GM12878 (cell line): ENCODE measurements at regions not wholly inside any gene's neighbourhood (a gene's known extent, or its start where the extent isn't known, plus 50 kb on each side); places are given as distances from the start of the nearest gene placed in this dataset.

Source experiments
- ATAC-seq: fragments of 200-7000 bp; cut with Tn5 transposase; 3 replicates; pipeline ENCODE4 v1.9.1; 2020; ENCODE audit warnings: mild to moderate bottlenecking, moderate library complexity
- BruUV-seq: library from RNA; stranded (reverse); fragments of 400-500 nt; replicated peaks from 2 replicates; lab custom pipeline; 2021; lab: Mats Ljungman, UMichigan
- CTCF ChIA-PET: fragments of 300-600 bp; sonication (Branson Sonifier 250); formaldehyde crosslinking; extraction: SDS; loops from one replicate; lab custom pipeline; 2021; ENCODE audit warnings: inconsistent platforms; lab: Yijun Ruan, JAX
- POLR2A ChIA-PET: fragments of 350-600 bp; formaldehyde crosslinking; extraction: SDS; loops from one replicate; lab custom pipeline; 2021; ENCODE audit warnings: inconsistent platforms; lab: Charles Lee
- RAD21 ChIA-PET: fragments of 300-600 bp; sonication (Branson Sonifier 250); formaldehyde crosslinking; loops from one replicate; lab custom pipeline; 2023; ENCODE audit warnings: antibody characterized with exemption; ENCODE audit not compliant: unreplicated experiment; lab: Charles Lee
- SMC1A ChIA-PET: fragments of 300-600 bp; sonication (Branson Sonifier 250); formaldehyde crosslinking; loops from one replicate; lab custom pipeline; 2023; ENCODE audit not compliant: unreplicated experiment, uncharacterized antibody; lab: Charles Lee
- DNase-seq: peaks from one replicate; pipeline ENCODE4 v3.0.0-alpha.2; 2011; ENCODE audit warnings: low read depth, low spot score
- FAIRE-seq: peaks from 3 replicates; lab custom pipeline; 2011; peaks lifted over from hg19 to GRCh38; lab: Jason Lieb, UNC
- H2AFZ ChIP-seq: 2 replicates; pipeline ENCODE4 v1.6.0; 2011; ENCODE audit warnings: low read depth, low read length, control low read depth; ENCODE audit not compliant: control insufficient read depth
- H3K27ac ChIP-seq: 2 replicates; pipeline ENCODE4 v1.5.1; 2011; ENCODE audit warnings: control low read depth; ENCODE audit not compliant: control insufficient read depth, insufficient read depth
- H3K27me3 ChIP-seq, 2 experiments: replicated peaks in 1 of 2; 2 replicates each; pipeline versions ENCODE4 v1.6.0 to v1.6.1; 2011; ENCODE audit warnings: low read length in 1 of 2; ENCODE audit not compliant: control insufficient read depth in 2 of 2, insufficient read depth in 2 of 2
- H3K36me3 ChIP-seq, 2 experiments: 2 replicates each; pipeline ENCODE4 v1.5.1; 2011; ENCODE audit warnings: low read length in 1 of 2; ENCODE audit not compliant: control insufficient read depth in 2 of 2, insufficient read depth in 2 of 2
- H3K4me1 ChIP-seq: 2 replicates; pipeline ENCODE4 v1.6.1; 2011; ENCODE audit warnings: mild to moderate bottlenecking, low read length, moderate library complexity, mixed read lengths; ENCODE audit not compliant: control insufficient read depth, insufficient read depth
- H3K4me2 ChIP-seq: 2 replicates; pipeline ENCODE4 v1.6.0; 2011; ENCODE audit warnings: control low read depth; ENCODE audit not compliant: control insufficient read depth, insufficient read depth
- H3K4me3 ChIP-seq: fragments of 200-600 bp; sonication (generic); 2 replicates; pipeline ENCODE4 v1.5.1; 2016
- H3K79me2 ChIP-seq: 2 replicates; pipeline ENCODE4 v1.6.0; 2011; ENCODE audit warnings: low read length; ENCODE audit not compliant: control insufficient read depth, insufficient read depth
- H3K9ac ChIP-seq: 2 replicates; pipeline ENCODE4 v1.8.0; 2011; ENCODE audit warnings: low read length, control low read depth, mixed read lengths; ENCODE audit not compliant: control insufficient read depth, insufficient read depth
- H3K9me3 ChIP-seq: replicated peaks from 3 replicates; pipeline ENCODE4 v1.5.1; 2011; ENCODE audit warnings: mild to moderate bottlenecking, low read length; ENCODE audit not compliant: control insufficient read depth, insufficient read depth
- H4K20me1 ChIP-seq: 2 replicates; pipeline ENCODE4 v1.6.0; 2011; ENCODE audit not compliant: control insufficient read depth, insufficient read depth
- BCL11A ChIP-seq: IDR thresholded peaks from 2 replicates; pipeline ENCODE4 v1.6.1; 2011; ENCODE audit warnings: low read depth, low read length
- EP300 ChIP-seq, 2 experiments: fragments of 150-350 bp in 1 of 2; IDR thresholded peaks; 2 replicates each; pipeline ENCODE4 v1.6.1; 2011 to 2012; ENCODE audit warnings: low read depth in 2 of 2, low read length in 2 of 2, borderline replicate concordance in 1 of 2, improper control_type of control experiment in 1 of 2, inconsistent platforms in 1 of 2; ENCODE audit not compliant: control insufficient read depth in 1 of 2
- IKZF2 ChIP-seq, 2 experiments: fragments of 450-650 bp; IDR thresholded peaks; 2 replicates each; pipeline ENCODE4 v1.6.1; 2017; ENCODE audit warnings: mild to moderate bottlenecking in 2 of 2, moderate library complexity in 2 of 2
- IRF4 ChIP-seq: IDR thresholded peaks from 2 replicates; pipeline ENCODE4 v1.6.1; 2011; ENCODE audit warnings: low read depth, low read length
- MEF2B ChIP-seq: fragments of 450-650 bp; IDR thresholded peaks from 2 replicates; pipeline ENCODE4 v1.6.1; 2018; ENCODE audit warnings: mild to moderate bottlenecking, moderate library complexity; ENCODE audit not compliant: partially characterized antibody, poor library complexity, severe bottlenecking
- MTA2 ChIP-seq: fragments of 450-650 bp; IDR thresholded peaks from 2 replicates; pipeline ENCODE4 v1.6.1; 2016; ENCODE audit warnings: low read depth, mild to moderate bottlenecking, moderate library complexity
- NFIC ChIP-seq: IDR thresholded peaks from 2 replicates; pipeline ENCODE4 v1.6.1; 2012; ENCODE audit warnings: low read depth, mild to moderate bottlenecking, inconsistent platforms, low read length, moderate library complexity
- NFYA ChIP-seq: IDR thresholded peaks from 2 replicates; pipeline ENCODE4 v1.6.1; 2011; ENCODE audit warnings: low read depth, mild to moderate bottlenecking, low read length, improper control_type of control experiment, borderline replicate concordance
- RUNX3 ChIP-seq: IDR thresholded peaks from 2 replicates; pipeline ENCODE4 v1.6.1; 2012; ENCODE audit warnings: low read length, inconsistent platforms
- SMARCA5 ChIP-seq: fragments of 450-650 bp; IDR thresholded peaks from 2 replicates; pipeline ENCODE4 v1.6.1; 2017; ENCODE audit warnings: mild to moderate bottlenecking
- ZNF217 ChIP-seq: fragments of 450-650 bp; IDR thresholded peaks from 2 replicates; pipeline ENCODE4 v1.6.1; 2017; ENCODE audit warnings: antibody characterized with exemption, mild to moderate bottlenecking
- WGBS: methylation state at CpG from one replicate; pipeline ENCODE4 v1.1.6; 2016; ENCODE audit warnings: low lambda C conversion rate; ENCODE audit not compliant: insufficient replicate concordance, insufficient coverage; ENCODE audit errors: missing lambda C conversion rate; 5-methylcytosine and 5-hydroxymethylcytosine counted together
- in situ Hi-C: fragments of 300-500 bp; cut with MboI; formaldehyde crosslinking; loops from 9 replicates; pipeline ENCODE4 v1.14.3; 2018; ENCODE audit warnings: mixed read lengths
- intact Hi-C: fragments of 100-400 bp; cut with micrococcal nuclease; formaldehyde crosslinking; loops from one replicate; pipeline ENCODE4 v1.14.2; 2022; ENCODE audit not compliant: unreplicated experiment
- TF ChIP-seq, protein P1 (sequence below): fragments of 450-650 bp; IDR thresholded peaks from 2 replicates; pipeline ENCODE4 v1.6.1; 2017; ENCODE audit warnings: mild to moderate bottlenecking, moderate library complexity

DNA sequence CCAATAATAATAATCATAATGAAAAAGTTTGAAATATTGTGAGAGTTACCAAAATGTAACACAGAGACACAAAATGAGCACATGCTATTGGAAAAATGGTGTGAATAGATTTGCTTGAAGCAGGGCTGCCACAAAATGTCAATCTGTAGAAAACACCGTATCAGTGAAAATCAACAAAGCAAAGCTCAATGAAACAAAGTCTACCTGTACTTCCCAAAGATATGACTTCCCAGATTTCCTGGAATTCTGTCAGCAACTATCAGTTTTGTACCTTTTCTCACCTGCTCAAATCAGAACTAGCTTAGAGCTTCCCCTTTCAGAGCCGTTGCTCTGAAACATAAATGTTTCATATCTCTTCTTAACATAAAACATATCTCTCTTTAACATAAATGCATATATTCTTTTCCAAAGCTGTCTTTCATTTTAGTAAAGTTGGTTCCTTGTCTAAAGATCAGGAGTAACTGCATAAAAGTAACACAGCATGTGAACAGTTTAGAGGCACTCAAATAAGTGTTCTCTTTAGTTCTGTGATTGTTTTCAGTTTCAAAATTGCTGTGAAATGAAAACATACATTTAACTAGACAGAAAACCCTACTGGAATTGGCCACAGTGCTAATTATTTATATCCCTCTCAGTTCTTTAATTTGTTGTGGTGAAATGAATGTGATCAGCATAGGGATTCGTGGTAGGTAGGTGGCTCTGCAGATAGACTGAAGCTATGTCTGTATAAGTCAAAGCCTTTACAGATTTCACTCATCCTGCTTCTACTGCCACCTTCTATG lies 262.5 kb downstream of the KCNJ3 start:
- H3K79me2 ChIP-seq, result no peaks in the 10 kb centered on the region
- no peaks in the 10 kb centered on the region for H3K27me3 ChIP-seq
- no peak overlapping the region for H3K27ac ChIP-seq
- intact Hi-C loops (no loop called here), in situ Hi-C loops (no loop called here)
- H4K20me1 ChIP-seq, result no peaks in the 10 kb centered on the region
- peak; percentile 74 for FAIRE-seq
- no TSS peak for BruUV-seq
- H3K36me3 ChIP-seq, result no peaks in the 10 kb centered on the region
- H3K9me3 ChIP-seq, result no peaks in the 10 kb centered on the region; the same call in 2 of the 3 replicates
- CTCF ChIA-PET, result interaction anchor here (3.5 kb wide), 1 partner anchor 14 kb away, joined by 14 read pairs; no protein-coding TSS in a partner anchor
- H2AFZ ChIP-seq, result no peak overlapping the region; the same call in 1 of the 2 replicates
- H3K4me3 ChIP-seq, result no peak overlapping the region
- POLR2A ChIA-PET, result no interaction called here
- H3K4me1 ChIP-seq, result no peaks in the 10 kb centered on the region
- WGBS, result 22% methylated on average over 3 of the region's 3 CpGs
- H3K9ac ChIP-seq, result no peak overlapping the region
- RAD21 ChIA-PET, result interaction anchor here (1.3 kb wide), 1 partner anchor 15 kb away, joined by 3 read pairs; no protein-coding TSS in a partner anchor
- TF ChIP-seq NFIC (peak; percentile 35; the same call in 1 of the 2 replicates), EP300 (IDR thresholded peaks at IDR 0.05; ENCODE audit: borderline replicate concordance in 1 of 2, control insufficient read depth in 1 of 2, low read depth in 2 of 2, low read length in 2 of 2) (0 out of 4 replicates have a peak, but pooled peaks of 1 of the 2 experiments have one; percentile 12), ZNF217 (peak; percentile 46; the same call in 1 of the 2 replicates), RUNX3 (peak; percentile 34; the same call in 1 of the 2 replicates), SMARCA5 (no peak), IKZF2 (IDR thresholded peaks at IDR 0.05) (peak in 1 of 2 experiments; percentile 35; a peak in 1 of 4 replicates), NFYA (no peak), IRF4 (no peak), MTA2 (peak; percentile 48; the same call in 1 of the 2 replicates), BCL11A (peak; percentile 32; the same call in 1 of the 2 replicates), MEF2B (peak; percentile 19)
- TF ChIP-seq, protein P1, sequence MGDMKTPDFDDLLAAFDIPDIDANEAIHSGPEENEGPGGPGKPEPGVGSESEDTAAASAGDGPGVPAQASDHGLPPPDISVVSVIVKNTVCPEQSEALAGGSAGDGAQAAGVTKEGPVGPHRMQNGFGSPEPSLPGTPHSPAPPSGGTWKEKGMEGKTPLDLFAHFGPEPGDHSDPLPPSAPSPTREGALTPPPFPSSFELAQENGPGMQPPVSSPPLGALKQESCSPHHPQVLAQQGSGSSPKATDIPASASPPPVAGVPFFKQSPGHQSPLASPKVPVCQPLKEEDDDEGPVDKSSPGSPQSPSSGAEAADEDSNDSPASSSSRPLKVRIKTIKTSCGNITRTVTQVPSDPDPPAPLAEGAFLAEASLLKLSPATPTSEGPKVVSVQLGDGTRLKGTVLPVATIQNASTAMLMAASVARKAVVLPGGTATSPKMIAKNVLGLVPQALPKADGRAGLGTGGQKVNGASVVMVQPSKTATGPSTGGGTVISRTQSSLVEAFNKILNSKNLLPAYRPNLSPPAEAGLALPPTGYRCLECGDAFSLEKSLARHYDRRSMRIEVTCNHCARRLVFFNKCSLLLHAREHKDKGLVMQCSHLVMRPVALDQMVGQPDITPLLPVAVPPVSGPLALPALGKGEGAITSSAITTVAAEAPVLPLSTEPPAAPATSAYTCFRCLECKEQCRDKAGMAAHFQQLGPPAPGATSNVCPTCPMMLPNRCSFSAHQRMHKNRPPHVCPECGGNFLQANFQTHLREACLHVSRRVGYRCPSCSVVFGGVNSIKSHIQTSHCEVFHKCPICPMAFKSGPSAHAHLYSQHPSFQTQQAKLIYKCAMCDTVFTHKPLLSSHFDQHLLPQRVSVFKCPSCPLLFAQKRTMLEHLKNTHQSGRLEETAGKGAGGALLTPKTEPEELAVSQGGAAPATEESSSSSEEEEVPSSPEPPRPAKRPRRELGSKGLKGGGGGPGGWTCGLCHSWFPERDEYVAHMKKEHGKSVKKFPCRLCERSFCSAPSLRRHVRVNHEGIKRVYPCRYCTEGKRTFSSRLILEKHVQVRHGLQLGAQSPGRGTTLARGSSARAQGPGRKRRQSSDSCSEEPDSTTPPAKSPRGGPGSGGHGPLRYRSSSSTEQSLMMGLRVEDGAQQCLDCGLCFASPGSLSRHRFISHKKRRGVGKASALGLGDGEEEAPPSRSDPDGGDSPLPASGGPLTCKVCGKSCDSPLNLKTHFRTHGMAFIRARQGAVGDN, result no peak
- TF ChIP-seq, all 136 proteins: peak for 8
- SMC1A ChIA-PET, result interaction anchor here (0.7 to 1.9 kb wide), 2 partner anchors 15 to 17 kb away, joined by 3 to 9 read pairs; no protein-coding TSS in a partner anchor
- peak; percentile 36 for DNase-seq
- ATAC-seq, result peak; percentile 77
- H3K4me2 ChIP-seq, result no peak overlapping the region
